ENCODE measurements at regions not wholly inside any gene's neighbourhood (a gene's known extent, or its start where the extent isn't known, plus 50 kb on each side); places are given as distances from the start of the nearest gene placed in this dataset.

- H3K27me3 Mint-ChIP-seq (ENCODE audit: insufficient read depth, unreplicated experiment) = no peaks in the 10 kb centered on the region
- Histone ChIP-seq H3K36me3 (ENCODE audit: control insufficient read depth, insufficient read depth, low read length) (no peaks in the 10 kb centered on the region), H3K9me3 (no peaks in the 10 kb centered on the region), H3K27me3 (replicated peaks; ENCODE audit: control insufficient read depth, insufficient read depth, low read length) (no peaks in the 10 kb centered on the region), H3K4me1 (peaks cover 12% of the 10 kb centered on the region), H3K4me3 (ENCODE audit: low read depth, low read length) (no peak overlapping the region)
- no peaks in the 10 kb centered on the region for H3K9me3 Mint-ChIP-seq (ENCODE audit: unreplicated experiment)
- ChIA-PET POLR2A (no interaction called here), CTCF (no interaction called here)
- no peaks in the 10 kb centered on the region for H3K36me3 Mint-ChIP-seq (ENCODE audit: insufficient read depth, unreplicated experiment)
- no peak for TF ChIP-seq CTCF (IDR thresholded peaks at IDR 0.05; ENCODE audit: insufficient read depth in 1 of 2, low read depth in 1 of 2, low read length in 1 of 2, severe bottlenecking in 1 of 2, unreplicated experiment in 1 of 2)
- peaks cover 25% of the 10 kb centered on the region for H3K4me1 Mint-ChIP-seq (ENCODE audit: low read depth, unreplicated experiment)
- no peak overlapping the region for H3K4me3 Mint-ChIP-seq (ENCODE audit: unreplicated experiment)
- no peak overlapping the region for H3K27ac Mint-ChIP-seq (ENCODE audit: unreplicated experiment)
- no peak for DNase-seq
- BruUV-seq (replicated peaks) = no TSS peak
- intact Hi-C loops (cut with micrococcal nuclease; ENCODE audit: unreplicated experiment) = no loop called here
Measured at GRCh38 chr6:14642136-14642505, 524.5 kb downstream of the CD83 start.

GRCh38 chr6:14642842-14643241 lies 525.3 kb downstream of the CD83 start:
- BruUV-seq (replicated peaks) = no TSS peak
- no peak overlapping the region for H3K4me3 Mint-ChIP-seq (ENCODE audit: unreplicated experiment)
- Histone ChIP-seq H3K27me3 (replicated peaks; ENCODE audit: control insufficient read depth, insufficient read depth, low read length) (no peaks in the 10 kb centered on the region), H3K4me3 (ENCODE audit: low read depth, low read length) (no peak overlapping the region), H3K36me3 (ENCODE audit: control insufficient read depth, insufficient read depth, low read length) (no peaks in the 10 kb centered on the region), H3K9me3 (no peaks in the 10 kb centered on the region), H3K4me1 (peaks cover 12% of the 10 kb centered on the region)
- TF ChIP-seq CTCF (IDR thresholded peaks at IDR 0.05; ENCODE audit: insufficient read depth in 1 of 2, low read depth in 1 of 2, low read length in 1 of 2, severe bottlenecking in 1 of 2, unreplicated experiment in 1 of 2) = no peak
- no peaks in the 10 kb centered on the region for H3K36me3 Mint-ChIP-seq (ENCODE audit: insufficient read depth, unreplicated experiment)
- peaks cover 25% of the 10 kb centered on the region for H3K4me1 Mint-ChIP-seq (ENCODE audit: low read depth, unreplicated experiment)
- H3K27ac Mint-ChIP-seq (ENCODE audit: unreplicated experiment) = no peak overlapping the region
- no peak for DNase-seq
- POLR2A ChIA-PET = no interaction called here
- intact Hi-C loops (cut with micrococcal nuclease; ENCODE audit: unreplicated experiment) = no loop called here
- no peaks in the 10 kb centered on the region for H3K27me3 Mint-ChIP-seq (ENCODE audit: insufficient read depth, unreplicated experiment)
- H3K9me3 Mint-ChIP-seq (ENCODE audit: unreplicated experiment) = no peaks in the 10 kb centered on the region
- CTCF ChIA-PET = no interaction called here

GRCh38 chr6:14644381-14644780 lies 526.8 kb downstream of the CD83 start:
- intact Hi-C loops (cut with micrococcal nuclease; ENCODE audit: unreplicated experiment) = no loop called here
- CTCF ChIA-PET = no interaction called here
- H3K4me1 Mint-ChIP-seq (ENCODE audit: low read depth, unreplicated experiment) = peaks cover 21% of the 10 kb centered on the region
- Histone ChIP-seq H3K4me1 (peaks cover 12% of the 10 kb centered on the region), H3K27me3 (replicated peaks; ENCODE audit: control insufficient read depth, insufficient read depth, low read length) (no peaks in the 10 kb centered on the region), H3K36me3 (ENCODE audit: control insufficient read depth, insufficient read depth, low read length) (no peaks in the 10 kb centered on the region), H3K9me3 (no peaks in the 10 kb centered on the region), H3K4me3 (ENCODE audit: low read depth, low read length) (no peak overlapping the region)
- no peaks in the 10 kb centered on the region for H3K36me3 Mint-ChIP-seq (ENCODE audit: insufficient read depth, unreplicated experiment)
- H3K27me3 Mint-ChIP-seq (ENCODE audit: insufficient read depth, unreplicated experiment) = no peaks in the 10 kb centered on the region
- POLR2A ChIA-PET = no interaction called here
- no TSS peak for BruUV-seq (replicated peaks)
- no peak overlapping the region for H3K27ac Mint-ChIP-seq (ENCODE audit: unreplicated experiment)
- no peaks in the 10 kb centered on the region for H3K9me3 Mint-ChIP-seq (ENCODE audit: unreplicated experiment)
- no peak for DNase-seq
- no peak for TF ChIP-seq CTCF (IDR thresholded peaks at IDR 0.05; ENCODE audit: insufficient read depth in 1 of 2, low read depth in 1 of 2, low read length in 1 of 2, severe bottlenecking in 1 of 2, unreplicated experiment in 1 of 2)
- H3K4me3 Mint-ChIP-seq (ENCODE audit: unreplicated experiment) = no peak overlapping the region

Measured in Caco-2 (cell line).